HEK293 (cell line): ENCODE measurements at regions not wholly inside any gene's neighbourhood (a gene's known extent, or its start where the extent isn't known, plus 50 kb on each side); places are given as distances from the start of the nearest gene placed in this dataset.

Experiments
- ZBTB8A ChIP-seq: fragments of 450-650 bp; formaldehyde crosslinking; IDR thresholded peaks from 2 replicates; pipeline ENCODE4 v1.5.1; 2016; ENCODE audit warnings: missing biosample characterization, missing genetic modification characterization
- ZNF10 ChIP-seq: fragments of 450-650 bp; formaldehyde crosslinking; IDR thresholded peaks from 2 replicates; pipeline ENCODE4 v1.5.1; 2017; ENCODE audit warnings: missing biosample characterization, missing genetic modification characterization
- ZNF121 ChIP-seq: fragments of 450-650 bp; formaldehyde crosslinking; IDR thresholded peaks from 2 replicates; pipeline ENCODE4 v1.5.1; 2016; ENCODE audit warnings: missing biosample characterization, missing genetic modification characterization
- TF ChIP-seq, protein P1 (sequence below): fragments of 450-650 bp; formaldehyde crosslinking; IDR thresholded peaks from 2 replicates; pipeline ENCODE4 v1.5.1; 2016; ENCODE audit warnings: missing biosample characterization, missing genetic modification characterization

DNA sequence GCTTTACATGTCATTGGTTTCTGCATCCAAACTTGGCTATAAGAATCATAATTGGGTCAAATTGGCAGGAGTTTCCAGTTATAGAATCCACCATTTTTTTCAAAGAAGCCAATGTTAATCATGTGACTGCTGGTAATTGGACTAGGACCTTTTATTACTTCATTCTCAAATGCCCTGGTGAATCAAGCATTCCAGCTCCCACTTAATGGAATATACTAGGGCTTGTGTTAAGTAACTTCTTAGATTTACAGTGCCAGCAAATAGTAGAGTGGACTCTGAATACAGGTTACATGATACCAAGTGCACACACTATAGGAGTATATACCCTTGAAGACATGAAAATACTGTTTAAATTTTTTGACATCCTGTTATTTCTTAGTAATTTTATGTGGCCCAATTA is 96.7 kb downstream of the NUDT12 start:
- TF ChIP-seq ZNF10 (tag by site-specific recombination) = no peak
- TF ChIP-seq, protein P1, sequence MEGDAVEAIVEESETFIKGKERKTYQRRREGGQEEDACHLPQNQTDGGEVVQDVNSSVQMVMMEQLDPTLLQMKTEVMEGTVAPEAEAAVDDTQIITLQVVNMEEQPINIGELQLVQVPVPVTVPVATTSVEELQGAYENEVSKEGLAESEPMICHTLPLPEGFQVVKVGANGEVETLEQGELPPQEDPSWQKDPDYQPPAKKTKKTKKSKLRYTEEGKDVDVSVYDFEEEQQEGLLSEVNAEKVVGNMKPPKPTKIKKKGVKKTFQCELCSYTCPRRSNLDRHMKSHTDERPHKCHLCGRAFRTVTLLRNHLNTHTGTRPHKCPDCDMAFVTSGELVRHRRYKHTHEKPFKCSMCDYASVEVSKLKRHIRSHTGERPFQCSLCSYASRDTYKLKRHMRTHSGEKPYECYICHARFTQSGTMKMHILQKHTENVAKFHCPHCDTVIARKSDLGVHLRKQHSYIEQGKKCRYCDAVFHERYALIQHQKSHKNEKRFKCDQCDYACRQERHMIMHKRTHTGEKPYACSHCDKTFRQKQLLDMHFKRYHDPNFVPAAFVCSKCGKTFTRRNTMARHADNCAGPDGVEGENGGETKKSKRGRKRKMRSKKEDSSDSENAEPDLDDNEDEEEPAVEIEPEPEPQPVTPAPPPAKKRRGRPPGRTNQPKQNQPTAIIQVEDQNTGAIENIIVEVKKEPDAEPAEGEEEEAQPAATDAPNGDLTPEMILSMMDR (tag by site-specific recombination) = no peak
- TF ChIP-seq ZBTB8A (tag by site-specific recombination) = no peak
- no peak for TF ChIP-seq ZNF121 (tag by site-specific recombination)
